SHP77 (cell line): ENCODE measurements at regions not wholly inside any gene's neighbourhood (a gene's known extent, or its start where the extent isn't known, plus 50 kb on each side); places are given as distances from the start of the nearest gene placed in this dataset.
"Not testable (repeated sequence)": the region's sequence is repeated elsewhere in the genome, so short reads cannot be mapped to it uniquely, and the experiment has no call there.

Source experiments
- DNase-seq, 2 experiments: peaks; one replicate each; lab custom pipeline; 2025; lab: John Stamatoyannopoulos, UW

DNA sequence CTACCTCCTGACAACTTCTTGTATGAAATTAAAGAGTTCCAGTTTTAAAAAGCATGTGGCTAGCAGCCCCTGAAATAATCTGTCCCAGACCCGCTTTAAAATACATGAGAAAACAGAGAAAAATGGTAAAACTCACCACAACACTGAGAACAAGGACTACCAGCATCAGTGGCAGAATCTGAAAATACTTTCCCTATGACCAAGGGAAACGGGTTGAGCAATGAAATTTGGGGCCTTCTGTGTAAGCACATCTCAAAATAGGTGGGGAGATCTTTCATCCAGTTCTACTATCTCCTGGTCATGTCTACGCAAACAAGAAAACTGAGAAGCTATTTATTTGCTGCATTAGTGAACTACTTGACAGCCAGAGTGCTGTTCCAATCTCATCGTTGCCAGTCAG is 172.3 kb downstream of the LNPK start:
- no peak for DNase-seq

DNA sequence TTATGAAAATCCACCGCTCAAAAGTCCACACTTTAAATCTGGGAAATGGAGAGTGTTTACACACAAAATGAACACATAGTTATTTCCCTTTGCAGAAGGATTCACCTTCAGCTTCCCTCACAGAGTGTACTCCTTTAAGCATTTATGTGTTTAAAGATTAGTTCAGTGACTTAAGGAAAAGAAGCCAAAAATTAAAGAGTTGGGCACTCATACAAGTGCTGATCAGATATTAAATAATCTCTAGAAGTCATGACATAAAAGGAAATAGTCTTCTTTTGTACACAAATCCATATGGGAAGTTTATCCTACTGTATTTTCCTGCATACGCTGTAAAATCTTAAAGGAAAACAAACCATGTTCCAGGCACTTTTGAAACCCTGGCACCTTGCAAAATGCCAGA is 174.2 kb downstream of the LNPK start:
- DNase-seq = no peak

DNA sequence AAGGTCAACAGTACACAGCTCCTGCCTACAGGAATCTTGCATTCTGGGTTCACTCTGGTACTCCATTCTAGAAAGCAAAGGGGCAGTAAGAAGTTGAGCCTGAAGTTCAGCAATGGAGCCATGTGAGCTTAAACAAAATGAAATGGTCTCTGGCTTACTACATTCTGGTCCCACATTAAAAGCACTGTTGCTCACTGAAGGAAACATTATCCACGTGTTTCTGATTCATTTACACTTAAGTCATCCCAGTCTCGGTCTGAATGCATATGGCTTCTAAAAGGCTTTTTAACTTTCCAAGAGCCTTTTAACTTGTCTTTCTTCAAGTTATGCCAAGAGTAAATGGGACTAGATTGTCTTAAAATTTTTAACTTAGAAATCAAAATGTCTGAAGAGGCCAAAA is 177.8 kb downstream of the LNPK start:
- no peak for DNase-seq

DNA sequence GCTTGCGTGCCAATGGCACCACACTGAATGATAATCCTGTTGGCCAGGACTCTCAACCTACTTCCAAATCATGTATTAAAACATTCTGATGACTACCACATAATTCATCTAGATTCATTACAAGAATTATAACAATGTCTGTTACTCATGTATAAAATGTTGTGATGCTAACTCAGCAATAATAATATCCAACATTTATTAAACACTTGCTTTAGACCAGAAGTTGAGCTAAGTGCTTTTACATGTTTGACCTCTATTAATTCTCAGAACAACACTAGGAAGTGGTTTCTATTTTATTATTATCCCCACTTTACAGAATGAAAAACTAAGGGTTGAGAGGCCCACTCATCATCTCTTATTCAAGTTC is 178.4 kb downstream of the LNPK start:
- DNase-seq = no peak

DNA sequence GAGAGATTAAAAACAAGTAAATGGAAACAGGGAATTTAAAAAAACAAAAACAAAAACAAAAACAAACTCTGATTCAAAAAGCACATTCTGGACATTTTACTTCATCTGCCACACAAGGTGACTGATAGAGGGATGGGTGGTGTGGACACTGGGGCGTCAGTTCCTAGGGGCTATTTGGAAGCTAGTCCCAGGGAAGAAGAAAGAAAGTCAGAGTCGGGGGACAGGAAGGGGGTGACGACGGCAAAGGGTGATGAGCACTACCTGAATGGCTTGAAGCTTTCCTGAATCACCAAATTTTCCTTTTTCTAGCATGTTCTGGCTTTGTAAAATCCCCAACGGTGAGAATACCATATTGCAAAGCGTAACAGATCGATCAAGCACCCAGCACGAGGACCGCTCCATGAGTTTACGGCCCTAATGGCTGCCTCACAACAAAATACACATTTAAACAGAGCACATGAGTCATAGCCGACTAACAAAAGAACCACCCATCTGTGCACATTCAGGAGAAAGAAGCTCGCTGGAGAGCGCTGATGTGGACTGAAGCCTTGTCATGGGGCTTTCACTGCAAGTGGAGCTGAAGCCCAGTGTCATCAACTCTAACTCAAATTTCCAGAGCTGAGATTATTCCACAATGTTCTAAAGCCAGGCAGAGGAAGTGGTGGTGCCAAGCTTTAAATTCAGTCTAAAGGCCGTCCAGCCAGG is 178.9 kb downstream of the LNPK start:
- DNase-seq = no peak

DNA sequence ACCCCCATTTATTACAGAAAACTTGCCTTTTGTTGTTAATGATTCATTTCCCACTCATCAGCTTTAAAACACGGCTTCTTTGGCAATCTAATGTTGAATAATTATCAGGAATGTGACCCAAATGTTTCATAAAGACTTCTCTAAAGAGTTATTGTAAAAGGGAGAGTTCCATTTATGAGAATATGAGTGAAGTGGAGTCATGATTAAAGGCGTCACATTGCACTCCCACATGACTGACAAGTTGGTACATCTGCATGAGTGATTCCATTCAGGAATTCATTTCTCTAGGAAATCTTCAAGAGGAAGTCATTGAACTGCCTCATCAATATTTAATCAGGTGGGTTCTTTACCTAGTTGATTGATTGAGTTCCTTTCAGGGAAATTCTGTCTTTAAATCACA is 184.8 kb downstream of the LNPK start:
- DNase-seq = no peak

DNA sequence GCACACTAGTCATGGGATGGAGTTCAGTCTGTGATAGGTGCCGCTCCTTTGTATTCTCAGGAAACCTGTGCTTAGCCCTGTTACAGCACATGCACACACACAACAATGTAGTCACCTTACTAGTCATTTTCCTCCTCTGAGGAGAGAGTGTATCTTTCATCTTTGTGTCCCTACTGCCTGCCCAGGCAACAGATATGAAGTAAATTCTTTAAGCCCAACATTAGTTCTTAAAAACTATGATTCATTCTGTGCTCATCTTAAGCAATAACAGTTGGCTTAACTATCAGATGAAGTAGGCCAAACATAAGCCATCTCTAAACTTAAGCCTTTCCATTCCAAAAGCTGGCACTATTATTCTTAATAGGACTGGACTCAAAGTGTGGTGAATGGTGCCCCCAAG is 186.5 kb downstream of the LNPK start:
- DNase-seq = no peak

DNA sequence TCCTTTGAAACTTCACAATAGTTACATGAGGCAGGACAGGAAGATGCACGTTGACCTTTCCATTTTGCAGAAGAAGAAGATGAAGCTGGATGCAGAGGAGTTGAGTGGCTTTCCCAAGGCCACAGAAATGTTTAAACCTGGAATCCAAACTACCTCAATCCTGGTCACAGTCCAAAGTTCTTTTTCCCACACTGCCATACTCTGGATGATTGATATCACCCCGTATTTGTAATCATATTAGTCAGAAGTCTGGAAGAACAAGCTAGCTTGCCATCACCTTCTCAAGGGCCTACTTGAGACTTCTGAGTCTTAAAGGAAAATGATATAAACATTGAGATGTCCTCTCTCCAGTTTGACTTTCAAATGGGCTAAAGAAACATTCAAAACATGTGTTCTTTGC is 190.1 kb downstream of the LNPK start:
- no peak for DNase-seq

DNA sequence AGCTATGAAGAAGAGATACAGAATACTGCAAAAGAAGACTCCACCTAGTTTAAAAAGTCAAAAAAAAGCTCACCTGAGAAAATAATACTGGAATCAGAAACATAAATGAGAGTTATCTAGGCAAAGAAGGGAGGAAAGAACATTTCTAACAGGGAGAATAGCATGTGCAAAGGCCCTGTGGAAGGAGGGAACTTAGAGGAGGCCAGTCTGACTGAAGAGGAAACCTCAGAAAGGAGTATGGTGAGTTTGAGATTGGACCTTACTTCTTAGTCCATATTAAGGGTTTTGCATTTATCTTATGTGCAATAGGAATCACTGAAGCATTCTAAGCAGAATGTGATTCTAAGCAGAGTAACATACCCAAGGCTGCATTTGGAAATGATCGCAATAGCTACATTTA is 193.2 kb downstream of the LNPK start:
- DNase-seq = no peak

DNA sequence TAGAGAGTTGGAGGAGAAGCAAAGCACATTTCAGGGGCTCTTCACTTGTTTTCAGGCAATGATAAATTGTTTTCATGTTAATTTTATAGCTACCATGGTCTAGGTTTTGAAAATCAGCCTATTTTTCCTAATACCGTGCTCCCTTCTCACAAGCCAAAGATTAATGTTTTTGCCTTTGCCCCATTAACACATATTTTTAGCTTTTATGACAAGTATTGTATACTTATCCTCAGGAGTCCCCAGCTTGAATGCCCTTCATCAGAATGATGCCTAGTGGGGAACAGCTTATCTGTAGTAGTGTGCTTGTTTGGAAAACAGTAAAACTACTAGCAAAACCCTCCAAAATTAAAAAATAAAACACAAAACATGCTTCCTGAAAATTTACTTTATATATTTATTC is 194.0 kb downstream of the LNPK start:
- DNase-seq = no peak

DNA sequence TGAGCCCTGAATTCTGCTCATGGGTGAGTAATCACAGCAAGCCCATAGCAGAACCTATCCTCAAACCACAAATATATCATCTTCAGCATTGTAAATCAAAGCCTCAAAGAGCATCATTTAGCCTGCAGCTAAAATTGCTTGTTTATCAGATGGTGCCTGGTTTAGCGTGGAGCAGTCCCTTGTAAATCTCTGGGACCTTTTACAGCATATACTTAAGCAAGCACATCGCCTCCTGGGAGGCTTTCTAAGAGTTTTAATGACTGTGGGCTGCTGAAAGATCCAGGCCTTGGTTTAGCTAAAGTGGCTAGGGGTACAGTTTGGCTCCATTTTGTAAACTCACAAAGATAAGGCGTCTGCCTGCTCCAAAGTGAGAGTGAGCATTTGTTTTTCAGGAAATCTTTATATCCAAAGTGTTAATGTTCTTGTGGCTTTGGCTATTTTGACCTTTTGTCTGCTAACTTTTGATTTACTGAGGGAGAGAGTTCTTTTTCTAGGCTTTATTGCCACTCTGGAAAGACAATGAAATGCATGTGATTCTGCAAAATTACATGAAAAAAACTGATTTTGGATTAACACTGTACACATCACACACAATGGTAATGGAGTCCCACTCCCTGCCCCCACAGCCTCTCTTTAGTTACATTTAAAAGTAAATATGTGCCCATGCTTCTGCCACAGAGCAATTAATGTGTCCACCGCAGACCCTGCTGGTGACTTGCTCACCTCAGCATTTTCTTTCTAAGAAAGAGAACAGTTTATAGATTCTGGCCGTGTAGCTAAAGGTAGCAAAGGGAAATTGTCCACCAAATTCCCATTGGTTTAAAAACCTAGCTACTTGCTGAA is 194.8 kb downstream of the LNPK start:
- no peak for DNase-seq

DNA sequence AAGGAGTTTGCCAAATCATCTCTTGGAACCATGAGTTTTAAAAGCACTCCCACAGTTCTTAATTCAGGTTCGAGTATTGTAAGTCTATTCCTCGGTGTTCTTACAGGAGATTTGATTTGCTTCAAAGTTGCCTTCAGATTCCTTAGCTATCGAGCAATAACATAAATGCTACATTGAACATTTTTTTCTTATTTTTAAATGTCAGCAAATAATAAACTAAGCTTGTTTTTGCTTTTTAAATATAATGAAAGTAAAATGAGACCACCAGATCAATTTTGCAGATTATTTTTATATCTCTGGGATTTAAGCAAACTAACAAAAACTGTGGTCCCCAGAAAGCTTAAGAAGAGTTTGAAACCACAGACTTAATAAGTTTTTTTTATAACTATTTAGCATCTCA is 195.5 kb downstream of the LNPK start:
- no peak for DNase-seq

DNA sequence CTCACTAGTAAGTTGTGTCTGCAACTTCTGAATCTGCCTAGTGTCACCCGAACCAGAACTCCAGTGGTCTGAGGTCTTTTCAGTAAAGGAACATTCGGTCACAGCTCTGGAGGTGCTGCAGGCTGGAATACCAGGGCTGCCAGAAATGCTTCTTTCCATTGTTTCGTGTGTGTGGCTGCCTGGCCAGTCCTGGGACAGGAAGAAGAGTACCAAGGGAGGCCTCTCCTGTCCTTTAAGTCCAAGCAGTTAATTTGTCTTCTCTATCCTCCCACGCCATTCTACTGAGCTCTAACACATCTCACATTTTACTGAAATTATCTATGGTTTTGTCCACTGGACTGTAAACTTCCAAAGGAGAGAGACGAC is 196.0 kb downstream of the LNPK start:
- no peak for DNase-seq

DNA sequence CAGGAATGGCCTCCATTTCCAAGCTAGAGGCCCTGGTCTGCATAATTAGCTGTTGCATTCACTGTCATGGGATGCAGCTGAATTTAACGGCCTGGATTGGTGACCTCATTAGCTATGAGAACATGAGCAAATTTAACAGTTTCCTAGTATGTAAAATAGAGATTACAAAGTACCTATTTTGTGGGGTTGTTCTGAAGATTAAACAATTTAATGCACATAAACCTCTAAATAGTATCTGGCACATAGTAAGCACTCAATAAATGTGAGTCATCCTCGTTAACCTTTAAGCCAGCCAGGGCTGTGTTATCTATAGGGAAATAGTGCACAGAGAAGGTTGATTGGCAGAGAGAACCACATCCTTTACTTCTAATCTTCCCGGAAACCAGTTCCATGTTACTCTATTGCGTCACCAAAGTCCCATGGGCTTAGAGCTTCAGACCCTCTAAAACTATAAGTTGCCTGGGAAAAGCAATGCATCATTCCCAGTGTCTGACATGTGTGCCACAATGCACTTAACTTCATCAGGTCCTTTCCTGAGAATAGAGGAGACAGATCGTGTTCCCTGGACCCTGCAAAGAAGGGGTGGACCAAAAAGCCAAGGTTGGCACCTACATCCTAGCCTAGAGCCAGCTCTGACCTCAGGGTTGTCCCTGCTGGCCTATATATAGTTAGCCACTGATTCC is 196.5 kb downstream of the LNPK start:
- no peak for DNase-seq

DNA sequence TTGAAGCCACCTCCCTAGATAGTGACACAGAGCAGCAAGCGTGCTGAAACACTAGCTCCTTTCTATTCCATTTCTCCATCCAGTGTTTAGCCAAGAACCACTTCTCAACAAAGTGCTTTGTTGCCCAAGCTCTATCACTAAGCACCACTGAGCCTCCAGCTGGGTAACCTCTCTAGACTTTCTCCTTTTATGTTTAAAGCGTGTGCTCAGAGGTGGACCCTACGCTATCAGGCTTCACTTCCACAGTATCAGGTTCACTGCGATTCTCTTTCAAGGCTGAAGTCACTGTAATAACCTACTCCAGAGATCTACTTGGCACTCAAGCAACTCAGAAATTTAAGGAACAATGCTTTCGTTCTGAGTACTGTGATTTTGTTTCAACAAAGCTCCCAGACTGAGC is 197.9 kb downstream of the LNPK start:
- DNase-seq = no peak

DNA sequence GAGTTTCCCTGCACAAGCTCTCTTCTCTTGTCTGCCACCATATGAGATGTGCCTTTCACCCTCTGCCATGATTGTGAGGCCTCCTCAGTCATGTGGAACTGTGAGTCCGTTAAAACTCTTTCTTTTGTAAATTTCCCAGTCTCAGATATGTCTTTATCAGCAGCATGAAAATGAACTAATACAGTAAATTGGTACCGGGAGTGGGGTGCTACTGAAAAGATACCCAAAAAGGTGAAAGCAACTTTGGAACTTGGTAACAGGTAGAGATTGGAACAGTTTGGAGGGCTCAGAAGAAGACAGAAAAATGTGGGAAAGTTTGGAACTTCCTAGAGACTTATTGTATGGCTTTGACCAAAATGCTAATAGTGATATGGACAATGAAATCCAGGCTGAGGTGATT is 205.6 kb downstream of the LNPK start:
- DNase-seq = not testable (repeated sequence)

DNA sequence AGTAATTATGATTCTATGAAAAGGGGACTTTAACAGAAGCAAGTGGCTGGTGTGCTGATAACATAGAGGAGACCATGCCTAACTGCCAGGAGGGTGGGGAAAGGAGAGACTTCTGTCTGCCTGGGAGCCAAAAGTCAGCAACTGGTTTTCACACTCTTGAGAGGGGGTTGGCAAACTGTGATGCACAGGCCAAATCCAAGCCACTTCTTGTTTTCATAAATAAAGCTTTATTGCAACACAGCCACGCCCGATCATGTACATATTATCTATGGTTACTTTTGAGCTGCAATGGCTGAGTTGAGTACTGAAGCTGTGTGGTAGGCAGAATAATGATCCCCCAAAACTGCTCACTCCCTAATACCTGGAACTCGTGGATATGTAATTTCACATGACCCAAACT is 208.4 kb downstream of the LNPK start:
- no peak for DNase-seq

DNA sequence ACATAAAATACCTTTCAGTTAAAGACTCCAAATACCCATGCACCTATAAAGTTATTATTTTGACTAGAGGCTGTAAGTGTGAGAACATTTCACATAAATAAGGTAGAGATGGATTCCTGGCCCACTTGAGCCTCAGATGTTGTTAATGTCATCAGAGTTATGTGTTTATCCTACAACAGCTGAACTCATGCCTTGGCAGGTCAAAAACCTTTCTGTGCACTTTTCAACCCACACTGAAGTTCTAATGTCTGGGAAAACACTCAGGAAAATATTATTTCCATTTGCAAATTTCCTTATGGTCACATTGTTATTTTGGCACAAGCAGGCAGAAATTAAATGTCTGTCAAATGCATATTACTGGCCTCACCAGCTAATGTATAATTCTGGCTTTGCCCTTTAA is 209.2 kb downstream of the LNPK start:
- no peak for DNase-seq

DNA sequence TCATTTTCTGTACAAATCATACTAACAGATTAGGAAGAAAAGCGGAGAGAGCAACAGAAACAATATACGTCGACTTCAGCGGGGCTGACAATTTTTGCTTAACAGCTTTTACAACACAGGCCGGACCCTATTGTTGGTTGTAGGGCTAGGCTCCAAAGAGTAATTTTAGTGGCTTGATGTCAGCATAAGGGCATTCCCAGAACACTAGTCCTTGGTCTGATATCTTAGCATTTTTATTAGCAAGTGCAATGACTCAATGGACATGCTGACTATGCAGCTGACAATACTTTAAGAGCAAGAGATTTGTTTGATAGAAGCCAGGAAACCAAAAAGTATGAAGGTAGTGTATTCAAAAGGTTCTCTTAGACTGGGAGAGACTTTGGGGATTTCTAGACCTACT is 209.9 kb downstream of the LNPK start:
- no peak for DNase-seq

DNA sequence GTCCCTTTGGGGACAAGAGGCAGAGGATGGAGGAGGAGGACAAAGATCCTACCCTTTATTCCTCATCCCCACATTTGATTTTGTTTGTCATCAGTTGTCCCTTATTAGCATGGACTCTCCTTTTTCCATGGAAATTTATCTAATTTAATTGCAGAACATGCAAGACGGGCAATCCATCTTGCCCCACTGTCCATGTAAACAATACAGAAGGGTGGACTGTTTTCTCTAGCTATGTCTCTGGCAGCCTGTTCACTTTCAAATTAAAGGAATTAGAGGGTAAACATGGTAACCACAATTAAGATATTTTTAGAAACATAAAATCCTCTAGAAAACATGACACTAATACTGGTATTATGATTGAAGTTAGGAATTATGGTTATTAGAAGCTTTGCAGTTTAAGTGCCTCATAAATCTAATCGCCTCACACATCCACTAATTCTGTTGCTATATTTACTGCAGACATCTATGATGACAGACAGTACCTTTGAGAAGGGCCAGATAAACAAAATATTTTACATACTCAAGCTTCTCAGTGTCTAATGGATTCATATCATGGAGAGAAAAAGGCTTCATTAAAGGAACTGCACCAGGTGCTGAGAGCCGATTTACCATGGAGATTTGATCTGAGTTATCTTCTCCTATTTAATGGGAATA is 215.5 kb downstream of the LNPK start:
- DNase-seq = no peak

DNA sequence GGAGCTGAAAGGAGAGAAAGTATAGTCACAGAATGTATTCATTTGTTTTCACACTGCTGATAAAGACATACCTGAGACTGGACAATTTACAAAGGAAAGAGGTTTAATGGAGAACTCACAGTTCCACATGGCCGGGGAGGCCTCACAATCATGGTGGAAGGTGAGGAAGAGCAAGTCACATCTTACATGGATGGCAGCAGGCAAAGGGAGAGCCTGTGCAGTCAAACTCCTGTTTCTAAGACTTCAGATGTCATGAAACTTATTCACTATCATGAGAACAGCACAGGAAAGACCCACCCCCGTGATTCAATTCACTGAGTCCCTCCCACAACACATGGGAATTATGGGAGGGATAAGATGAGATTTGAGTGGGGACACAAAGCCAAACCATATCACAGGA is 224.7 kb downstream of the LNPK start:
- DNase-seq = not testable (repeated sequence)

DNA sequence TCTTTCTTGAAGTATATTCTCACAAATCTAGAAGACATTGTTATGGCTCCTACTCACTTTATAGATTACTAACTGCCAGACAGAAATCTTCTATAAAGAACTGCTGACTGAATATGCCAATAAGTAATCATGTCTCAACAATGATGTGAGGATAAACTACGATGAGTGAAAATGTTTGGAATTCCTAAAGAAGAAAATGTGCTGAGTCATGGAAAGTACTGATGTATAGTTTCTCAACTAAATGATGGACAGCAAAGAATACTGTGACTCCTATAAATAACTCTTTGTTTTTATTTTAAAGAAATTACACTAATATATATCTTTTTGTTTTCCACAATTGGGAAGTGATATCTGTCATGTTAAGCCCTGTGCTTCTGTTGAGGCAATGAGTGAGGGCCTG is 232.9 kb downstream of the LNPK start:
- no peak for DNase-seq

DNA sequence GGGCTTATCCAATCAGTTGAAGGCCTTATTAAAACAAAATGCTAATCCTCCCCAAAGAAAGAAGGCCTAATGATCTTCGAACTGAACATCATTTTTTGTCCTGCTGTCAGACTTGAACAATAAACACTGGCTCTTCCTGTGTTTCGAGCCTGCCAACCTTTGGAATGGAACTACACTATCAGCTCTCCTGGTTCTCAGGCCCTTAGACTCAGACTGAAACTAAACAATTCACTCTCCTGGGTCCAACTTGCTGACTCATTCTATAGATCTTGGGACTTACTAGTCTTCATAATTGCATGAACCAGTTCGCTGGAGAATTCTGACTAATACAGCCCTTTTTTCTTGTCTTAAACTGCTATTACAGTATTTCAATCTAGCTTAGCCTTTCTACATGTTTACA is 235.2 kb downstream of the LNPK start:
- no peak for DNase-seq
